ENCODE measurements at regions not wholly inside any gene's neighbourhood (a gene's known extent, or its start where the extent isn't known, plus 50 kb on each side); places are given as distances from the start of the nearest gene placed in this dataset.

DNA sequence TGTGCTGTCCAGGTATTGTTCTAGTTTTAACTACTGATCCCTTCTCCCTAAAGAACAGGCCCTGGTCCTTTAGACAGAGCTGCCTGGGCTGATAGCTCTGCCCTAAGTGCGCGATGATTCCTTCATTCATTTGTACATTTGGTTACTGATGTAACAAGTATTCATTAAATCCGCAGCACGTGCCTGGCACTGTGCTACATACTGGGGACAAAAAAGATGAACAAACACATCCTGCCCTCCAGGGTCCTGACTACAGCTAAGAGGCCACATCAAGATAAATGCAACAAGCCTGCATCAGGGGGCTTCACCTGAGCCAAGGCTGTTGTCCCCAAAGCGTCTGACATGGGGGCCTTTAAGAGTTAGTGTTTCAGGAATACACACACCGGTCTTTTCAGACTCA lies 99.0 kb upstream of the PODXL start:
- BruUV-seq (replicated peaks): no TSS peak
- Histone ChIP-seq H3K27me3 (ENCODE audit: insufficient read depth, low read depth) (no peaks in the 10 kb centered on the region), H3K79me2 (ENCODE audit: low read depth) (no peaks in the 10 kb centered on the region), H3K36me3 (ENCODE audit: low read depth) (no peaks in the 10 kb centered on the region), H3K4me3 (no peak overlapping the region), H2AFZ (no peak overlapping the region), H3F3A (ENCODE audit: insufficient read depth, low read depth) (peaks cover 11% of the 10 kb centered on the region), H3K9me2 (ENCODE audit: insufficient read depth) (no peaks in the 10 kb centered on the region), H3K9me3 (ENCODE audit: insufficient read depth, low read depth) (no peaks in the 10 kb centered on the region), H4K20me1 (ENCODE audit: insufficient read depth) (no peaks in the 10 kb centered on the region), H3K4me1 (replicated peaks; ENCODE audit: insufficient read depth) (peaks cover 17% of the 10 kb centered on the region), H3K4me2 (no peak overlapping the region), H3K27ac (no peak overlapping the region)
- CTCF ChIA-PET: interaction anchor here (0.6 to 0.9 kb wide), 2 partner anchors 59 to 147 kb away, joined by 3 to 7 read pairs; no protein-coding TSS in a partner anchor
- intact Hi-C loops (cut with micrococcal nuclease; ENCODE audit: unreplicated experiment): loop anchor here (10.0 kb wide), 1 partner anchor 761 kb away; no protein-coding TSS in a partner anchor
- POLR2A ChIA-PET (ENCODE audit: unreplicated experiment): no interaction called here
- DNase-seq: no peak
- TF ChIP-seq CTCF (conservative IDR thresholded peaks at IDR 0.05): no peak
- no peak for TF ChIP-seq EZH2 (IDR thresholded peaks at IDR 0.05; ENCODE audit: low read depth)

- no peaks in the 10 kb centered on the region for H3K36me3 ChIP-seq (ENCODE audit: low read depth)
- peaks cover 11% of the 10 kb centered on the region for H3F3A ChIP-seq (ENCODE audit: insufficient read depth, low read depth)
- H4K20me1 ChIP-seq (ENCODE audit: insufficient read depth): no peaks in the 10 kb centered on the region
- H3K79me2 ChIP-seq (ENCODE audit: low read depth): no peaks in the 10 kb centered on the region
- peaks cover 17% of the 10 kb centered on the region for H3K4me1 ChIP-seq (replicated peaks; ENCODE audit: insufficient read depth)
- CTCF ChIA-PET: interaction anchor here (0.6 to 0.8 kb wide), 2 partner anchors 109 to 150 kb away, joined by 3 to 9 read pairs; no protein-coding TSS in a partner anchor
- peak; percentile 72 to 90 for DNase-seq
- intact Hi-C loops (cut with micrococcal nuclease; ENCODE audit: unreplicated experiment): loop anchor here (1.0 to 10.0 kb wide), 3 partner anchors 109 to 760 kb away; no protein-coding TSS in a partner anchor
- H3K9me3 ChIP-seq (ENCODE audit: insufficient read depth, low read depth): no peaks in the 10 kb centered on the region
- 0 out of 2 replicates have a peak overlapping the region, but pooled peaks have one; percentile 54 for H3K27ac ChIP-seq
- H3K27me3 ChIP-seq (ENCODE audit: insufficient read depth, low read depth): no peaks in the 10 kb centered on the region
- H3K4me3 ChIP-seq: no peak overlapping the region
- peak overlapping the region; percentile 37; the same call in 1 of the 2 replicates for H3K4me2 ChIP-seq
- BruUV-seq (replicated peaks): no TSS peak
- no peaks in the 10 kb centered on the region for H3K9me2 ChIP-seq (ENCODE audit: insufficient read depth)
- 0 out of 2 replicates have a peak overlapping the region, but pooled peaks have one; percentile 11 for H2AFZ ChIP-seq
- POLR2A ChIA-PET (ENCODE audit: unreplicated experiment): interaction anchor here (0.7 kb wide), 1 partner anchor 69 kb away, joined by 3 read pairs; no protein-coding TSS in a partner anchor
- TF ChIP-seq EZH2 (IDR thresholded peaks at IDR 0.05; ENCODE audit: low read depth) (no peak), CTCF (conservative IDR thresholded peaks at IDR 0.05) (peak; percentile 97)
Observed at GRCh38 chr7:131654668-131655326, 98.4 kb upstream of the PODXL start.

- intact Hi-C loops (cut with micrococcal nuclease; ENCODE audit: unreplicated experiment): loop anchor here (1.0 to 10.0 kb wide), 3 partner anchors 109 to 759 kb away; no protein-coding TSS in a partner anchor
- no peak for DNase-seq
- CTCF ChIA-PET: interaction anchor here (0.7 to 0.8 kb wide), 2 partner anchors 58 to 150 kb away, joined by 3 to 6 read pairs; no protein-coding TSS in a partner anchor
- Histone ChIP-seq H3K79me2 (ENCODE audit: low read depth) (no peaks in the 10 kb centered on the region), H3K4me3 (peak overlapping the region; percentile 30; the same call in 1 of the 2 replicates), H3K9me3 (ENCODE audit: insufficient read depth, low read depth) (no peaks in the 10 kb centered on the region), H3K4me2 (peak overlapping the region; percentile 58), H3K9me2 (ENCODE audit: insufficient read depth) (no peaks in the 10 kb centered on the region), H2AFZ (no peak overlapping the region), H3K4me1 (replicated peaks; ENCODE audit: insufficient read depth) (peaks cover 17% of the 10 kb centered on the region), H3F3A (ENCODE audit: insufficient read depth, low read depth) (peaks cover 11% of the 10 kb centered on the region), H3K27ac (peak overlapping the region; percentile 54; the same call in 1 of the 2 replicates), H3K36me3 (ENCODE audit: low read depth) (no peaks in the 10 kb centered on the region), H3K27me3 (ENCODE audit: insufficient read depth, low read depth) (no peaks in the 10 kb centered on the region), H4K20me1 (ENCODE audit: insufficient read depth) (no peaks in the 10 kb centered on the region)
- TF ChIP-seq CTCF (conservative IDR thresholded peaks at IDR 0.05): no peak
- TF ChIP-seq EZH2 (IDR thresholded peaks at IDR 0.05; ENCODE audit: low read depth): no peak
- POLR2A ChIA-PET (ENCODE audit: unreplicated experiment): interaction anchor here (0.7 kb wide), 1 partner anchor 68 kb away, joined by 3 read pairs; no protein-coding TSS in a partner anchor
- no TSS peak for BruUV-seq (replicated peaks)
Observed at GRCh38 chr7:131654249-131654558, 97.8 kb upstream of the PODXL start.
